Uterus (tissue), 3 donors: ENCODE measurements at regions not wholly inside any gene's neighbourhood (a gene's known extent, or its start where the extent isn't known, plus 50 kb on each side); places are given as distances from the start of the nearest gene placed in this dataset.

Experiments used
- DNase-seq, 2 donors: peaks; one replicate each; pipeline ENCODE4 v3.0.0-alpha.2; 2019 to 2020
- H3K27ac ChIP-seq, 2 donors: fragments of 200-600 bp; sonication (generic); 1 replicate in 1 of 2; 2 replicates in 1 of 2; pipeline ENCODE4 v1.5.1; 2016 to 2018
- H3K27me3 ChIP-seq, 2 donors: fragments of 200-600 bp; sonication (generic); one replicate each; pipeline ENCODE4 v1.5.1; 2018 to 2019; ENCODE audit warnings: control low read depth in 1 of 2
- H3K36me3 ChIP-seq, 2 donors: fragments of 200-600 bp; sonication (generic); one replicate each; pipeline ENCODE4 v1.5.1; 2019; ENCODE audit warnings: control low read depth in 1 of 2
- H3K4me1 ChIP-seq, 2 donors: fragments of 200-600 bp; sonication (generic); one replicate each; pipeline ENCODE4 v1.5.1; 2018 to 2019; ENCODE audit warnings: control low read depth in 1 of 2
- H3K4me3 ChIP-seq, 2 donors: fragments of 200-600 bp; sonication (generic); 1 replicate in 1 of 2; 2 replicates in 1 of 2; pipeline ENCODE4 v1.5.1; 2018 to 2019; ENCODE audit warnings: mild to moderate bottlenecking in 1 of 2
- H3K9me3 ChIP-seq, 2 donors: fragments of 200-600 bp; sonication (generic); one replicate each; pipeline ENCODE4 v1.5.1; 2019; ENCODE audit warnings: control low read depth in 1 of 2
- CTCF ChIP-seq, 4 experiments: fragments of 200-600 bp in 2 of 4; fragments of 450-650 bp in 2 of 4; sonication (generic) in 2 of 4; IDR thresholded peaks; one replicate each; pipeline ENCODE4 v1.5.1; 2016 to 2019; ENCODE audit warnings: antibody characterized with exemption in 4 of 4, mild to moderate bottlenecking in 2 of 4, moderate library complexity in 1 of 4
- POLR2A ChIP-seq, 2 donors: fragments of 450-650 bp; IDR thresholded peaks; one replicate each; pipeline ENCODE4 v1.6.1; 2016; ENCODE audit warnings: antibody characterized with exemption in 2 of 2, mild to moderate bottlenecking in 1 of 2, moderate library complexity in 1 of 2
- intact Hi-C: fragments of 100-400 bp; cut with DNase I; formaldehyde crosslinking; loops from one replicate; pipeline ENCODE4 v1.15.1; 2023; ENCODE audit warnings: low total_unique reads
- donor health status: DM: yes; HTN: yes; CAD: no.

GRCh38 chr4:160848489-160848888 is 1315.3 kb downstream of the FSTL5 start:
- H3K4me3 ChIP-seq, result no peak overlapping the region
- H3K9me3 ChIP-seq, result no peaks in the 10 kb centered on the region
- TF ChIP-seq POLR2A (IDR thresholded peaks at IDR 0.05), result no peak
- no peak for TF ChIP-seq CTCF (IDR thresholded peaks at IDR 0.05)
- no peak overlapping the region for H3K27ac ChIP-seq
- no peaks in the 10 kb centered on the region for H3K36me3 ChIP-seq
- intact Hi-C loops, result no loop called here
- no peak for DNase-seq
- H3K27me3 ChIP-seq, result no peaks in the 10 kb centered on the region
- H3K4me1 ChIP-seq, result no peaks in the 10 kb centered on the region

- H3K36me3 ChIP-seq, result no peaks in the 10 kb centered on the region
- TF ChIP-seq POLR2A (IDR thresholded peaks at IDR 0.05), result no peak
- no peak for TF ChIP-seq CTCF (IDR thresholded peaks at IDR 0.05)
- no peak overlapping the region for H3K4me3 ChIP-seq
- no peak for DNase-seq
- H3K27me3 ChIP-seq, result no peaks in the 10 kb centered on the region
- H3K27ac ChIP-seq, result no peak overlapping the region
- H3K9me3 ChIP-seq, result no peaks in the 10 kb centered on the region
- intact Hi-C loops, result no loop called here
- H3K4me1 ChIP-seq, result no peaks in the 10 kb centered on the region
Measured at GRCh38 chr4:160848901-160849760, 1314.7 kb downstream of the FSTL5 start.

GRCh38 chr4:160864253-160864652 is 1299.5 kb downstream of the FSTL5 start:
- no peak for DNase-seq
- TF ChIP-seq POLR2A (IDR thresholded peaks at IDR 0.05) (no peak), CTCF (IDR thresholded peaks at IDR 0.05) (no peak)
- intact Hi-C loops, result no loop called here
- Histone ChIP-seq H3K4me3 (no peak overlapping the region), H3K4me1 (no peaks in the 10 kb centered on the region), H3K27ac (no peak overlapping the region), H3K27me3 (no peaks in the 10 kb centered on the region), H3K36me3 (no peaks in the 10 kb centered on the region), H3K9me3 (no peaks in the 10 kb centered on the region)

- Histone ChIP-seq H3K4me3 (no peak overlapping the region), H3K4me1 (no peaks in the 10 kb centered on the region), H3K36me3 (no peaks in the 10 kb centered on the region), H3K27me3 (no peaks in the 10 kb centered on the region), H3K9me3 (no peaks in the 10 kb centered on the region), H3K27ac (no peak overlapping the region)
- DNase-seq, result no peak
- TF ChIP-seq POLR2A (IDR thresholded peaks at IDR 0.05), result no peak
- no peak for TF ChIP-seq CTCF (IDR thresholded peaks at IDR 0.05)
- intact Hi-C loops, result no loop called here
Measured at GRCh38 chr4:160869899-160870298, 1293.9 kb downstream of the FSTL5 start.

- H3K4me3 ChIP-seq, result no peak overlapping the region
- no peaks in the 10 kb centered on the region for H3K4me1 ChIP-seq
- H3K27me3 ChIP-seq, result no peaks in the 10 kb centered on the region
- no peaks in the 10 kb centered on the region for H3K36me3 ChIP-seq
- TF ChIP-seq CTCF (IDR thresholded peaks at IDR 0.05), result no peak
- TF ChIP-seq POLR2A (IDR thresholded peaks at IDR 0.05), result no peak
- H3K9me3 ChIP-seq, result no peaks in the 10 kb centered on the region
- no peak overlapping the region for H3K27ac ChIP-seq
- no peak for DNase-seq
- intact Hi-C loops, result no loop called here
Measured at GRCh38 chr4:160872491-160872890, 1291.3 kb downstream of the FSTL5 start.
